SK-N-MC (cell line): ENCODE measurements at regions not wholly inside any gene's neighbourhood (a gene's known extent, or its start where the extent isn't known, plus 50 kb on each side); places are given as distances from the start of the nearest gene placed in this dataset.

Experiments
- EZH2 ChIP-seq: fragments of 200-600 bp; sonication (generic); IDR thresholded peaks from one replicate; pipeline ENCODE4 v1.6.1; 2017; ENCODE audit warnings: antibody characterized with exemption
- POLR2AphosphoS5 ChIP-seq: IDR thresholded peaks from 2 replicates; pipeline ENCODE4 v1.6.1; 2012; ENCODE audit warnings: mild to moderate bottlenecking, low read depth, low read length, borderline replicate concordance

- no peak for TF ChIP-seq POLR2AphosphoS5
- no peak for TF ChIP-seq EZH2
These were observed 57.2 kb upstream of the TMEM260 start for GRCh38 chr14:56522403-56522802.
